ENCODE measurements at regions not wholly inside any gene's neighbourhood (a gene's known extent, or its start where the extent isn't known, plus 50 kb on each side); places are given as distances from the start of the nearest gene placed in this dataset.

GRCh38 chrX:124440695-124441094, 94.3 kb downstream of the SH2D1A start:
- TF ChIP-seq EZH2 (IDR thresholded peaks at IDR 0.05; ENCODE audit: insufficient read depth, poor library complexity, severe bottlenecking), result no peak
- no peak for TF ChIP-seq EZH2phosphoT487 (IDR thresholded peaks at IDR 0.05; ENCODE audit: insufficient read depth, low read depth)

All from GM23248 (cell line).